Esophagus squamous epithelium (tissue), 4 donors: ENCODE measurements at regions not wholly inside any gene's neighbourhood (a gene's known extent, or its start where the extent isn't known, plus 50 kb on each side); places are given as distances from the start of the nearest gene placed in this dataset.

Experiments used
- CTCF ChIP-seq, 6 experiments: fragments of 450-650 bp in 4 of 6; fragments of 200-600 bp in 2 of 6; sonication (generic) in 2 of 6; IDR thresholded peaks; one replicate each; pipeline ENCODE4 v1.5.1; 2016 to 2019; ENCODE audit warnings: antibody characterized with exemption in 6 of 6, mild to moderate bottlenecking in 4 of 6, moderate library complexity in 4 of 6
- POLR2A ChIP-seq, 4 donors: fragments of 450-650 bp; IDR thresholded peaks; one replicate each; pipeline ENCODE4 v1.6.1; 2017; ENCODE audit warnings: antibody characterized with exemption in 4 of 4, mild to moderate bottlenecking in 4 of 4, moderate library complexity in 3 of 4

GRCh38 chr4:91990726-91991125, 313.0 kb upstream of the GRID2 start:
- TF ChIP-seq CTCF (IDR thresholded peaks at IDR 0.05) = no peak
- no peak for TF ChIP-seq POLR2A (IDR thresholded peaks at IDR 0.05)
